H9 (cell line): ENCODE measurements at regions not wholly inside any gene's neighbourhood (a gene's known extent, or its start where the extent isn't known, plus 50 kb on each side); places are given as distances from the start of the nearest gene placed in this dataset.

ENCODE experiments used
- DNase-seq: peaks from one replicate; pipeline ENCODE4 v3.0.0-alpha.2; 2017
- H2AFZ ChIP-seq: one replicate; pipeline ENCODE4 v1.6.1; 2013; ENCODE audit warnings: mild to moderate bottlenecking, low read length, control low read depth, moderate library complexity
- H2AK5ac ChIP-seq: 2 replicates; pipeline ENCODE4 v1.6.1; 2013; ENCODE audit warnings: low read length, control low read depth, mixed read lengths; ENCODE audit not compliant: insufficient read length
- H2BK120ac ChIP-seq: one replicate; pipeline ENCODE4 v1.6.1; 2013; ENCODE audit warnings: low read depth, mild to moderate bottlenecking, low read length, control low read depth, inconsistent platforms; ENCODE audit not compliant: poor library complexity, severe bottlenecking
- H2BK12ac ChIP-seq: 2 replicates; pipeline ENCODE4 v1.6.1; 2013; ENCODE audit warnings: low read length, control low read depth, mixed read lengths, low read depth; ENCODE audit not compliant: insufficient read length
- H2BK15ac ChIP-seq: 2 replicates; pipeline ENCODE4 v1.6.1; 2013; ENCODE audit warnings: low read depth, low read length, control low read depth
- H2BK20ac ChIP-seq: one replicate; pipeline ENCODE4 v1.6.1; 2013; ENCODE audit warnings: low read depth, mild to moderate bottlenecking, low read length, control low read depth, inconsistent platforms; ENCODE audit not compliant: poor library complexity, severe bottlenecking
- H2BK5ac ChIP-seq: 2 replicates; pipeline ENCODE4 v1.6.1; 2013; ENCODE audit warnings: low read length, control low read depth, mixed read lengths; ENCODE audit not compliant: insufficient read length
- H3K14ac ChIP-seq: 2 replicates; pipeline ENCODE4 v1.6.1; 2013; ENCODE audit warnings: low read length, control low read depth; ENCODE audit not compliant: insufficient read depth
- H3K18ac ChIP-seq: 2 replicates; pipeline ENCODE4 v1.6.1; 2013; ENCODE audit warnings: low read depth, mild to moderate bottlenecking, mixed read lengths, low read length, control low read depth; ENCODE audit not compliant: insufficient read length
- H3K23ac ChIP-seq: 2 replicates; pipeline ENCODE4 v1.6.1; 2013; ENCODE audit warnings: low read length, control low read depth, mixed read lengths, low read depth; ENCODE audit not compliant: insufficient read length
- H3K23me2 ChIP-seq: 2 replicates; pipeline ENCODE4 v1.6.1; 2013; ENCODE audit warnings: low read depth, mild to moderate bottlenecking, mixed read lengths, low read length, control low read depth; ENCODE audit not compliant: insufficient read length, poor library complexity, severe bottlenecking
- H3K27ac ChIP-seq: 2 replicates; pipeline ENCODE4 v1.5.1; 2013; ENCODE audit warnings: low read length, control low read depth, mixed read lengths, low read depth; ENCODE audit not compliant: insufficient read length
- H3K27me3 ChIP-seq: 2 replicates; pipeline ENCODE4 v1.6.1; 2013; ENCODE audit warnings: low read length, control low read depth, inconsistent platforms; ENCODE audit not compliant: insufficient read depth
- H3K4ac ChIP-seq: 2 replicates; pipeline ENCODE4 v1.6.1; 2013; ENCODE audit warnings: low read depth, mild to moderate bottlenecking, control low read depth, inconsistent platforms, low read length, moderate library complexity
- H3K4me1 ChIP-seq: 2 replicates; pipeline ENCODE4 v1.6.1; 2013; ENCODE audit warnings: low read length, control low read depth, inconsistent platforms; ENCODE audit not compliant: insufficient read depth
- H3K4me2 ChIP-seq: 2 replicates; pipeline ENCODE4 v1.6.1; 2013; ENCODE audit warnings: low read length, control low read depth, mixed read lengths; ENCODE audit not compliant: insufficient read length, insufficient read depth
- H3K56ac ChIP-seq: 2 replicates; pipeline ENCODE4 v1.6.1; 2013; ENCODE audit warnings: low read depth, mild to moderate bottlenecking, mixed read lengths, low read length, control low read depth; ENCODE audit not compliant: insufficient read length
- H3K79me1 ChIP-seq: 2 replicates; pipeline ENCODE4 v1.6.1; 2013; ENCODE audit warnings: low read depth, mild to moderate bottlenecking, moderate library complexity, low read length, control low read depth, inconsistent platforms; ENCODE audit not compliant: insufficient read depth, poor library complexity, severe bottlenecking
- H3K79me2 ChIP-seq: 2 replicates; pipeline ENCODE4 v1.6.1; 2013; ENCODE audit warnings: low read length, control low read depth, inconsistent platforms; ENCODE audit not compliant: insufficient read depth
- H3K9ac ChIP-seq: 2 replicates; pipeline ENCODE4 v1.6.1; 2013; ENCODE audit warnings: low read length, control low read depth, mixed read lengths; ENCODE audit not compliant: insufficient read length; ENCODE audit errors: extremely low read depth
- H3K9me3 ChIP-seq: one replicate; pipeline ENCODE4 v1.6.1; 2013; ENCODE audit warnings: low read depth, low read length, inconsistent platforms; ENCODE audit not compliant: control insufficient read depth
- H3T11ph ChIP-seq: one replicate; pipeline ENCODE4 v1.6.1; 2013; ENCODE audit warnings: mild to moderate bottlenecking, low read length, control low read depth, inconsistent platforms
- H4K20me1 ChIP-seq: one replicate; pipeline ENCODE4 v1.6.1; 2013; ENCODE audit not compliant: control insufficient read depth, insufficient read length, insufficient read depth
- H4K5ac ChIP-seq: 2 replicates; pipeline ENCODE4 v1.6.1; 2013; ENCODE audit warnings: low read depth, mild to moderate bottlenecking, mixed read lengths, low read length, control low read depth; ENCODE audit not compliant: insufficient read length
- H4K8ac ChIP-seq: replicated peaks from 2 replicates; pipeline ENCODE4 v1.6.1; 2013; ENCODE audit warnings: low read length, control low read depth, mixed read lengths, low read depth; ENCODE audit not compliant: insufficient read length
- H4K91ac ChIP-seq: 2 replicates; pipeline ENCODE4 v1.6.1; 2013; ENCODE audit warnings: low read depth, mild to moderate bottlenecking, moderate library complexity, mixed read lengths, low read length, control low read depth; ENCODE audit not compliant: insufficient read length
- H3K27ac Mint-ChIP-seq, 3 experiments: 2 replicates in 2 of 3; 3 replicates in 1 of 3; pipeline ENCODE4 v1.8.0; 2020 to 2021; ENCODE audit warnings: mixed read lengths in 3 of 3, mild to moderate bottlenecking in 1 of 3, moderate library complexity in 1 of 3
- H3K27me3 Mint-ChIP-seq: 2 replicates; pipeline ENCODE4 v1.8.0; 2021; ENCODE audit warnings: low read depth, mild to moderate bottlenecking, moderate library complexity, mixed read lengths
- H3K36me3 Mint-ChIP-seq, 3 experiments: 2 replicates in 2 of 3; 3 replicates in 1 of 3; pipeline ENCODE4 v1.8.0; 2020 to 2021; ENCODE audit warnings: low read depth in 3 of 3, mixed read lengths in 3 of 3; ENCODE audit not compliant: insufficient read depth in 1 of 3
- H3K4me1 Mint-ChIP-seq, 2 experiments: 2 replicates each; pipeline ENCODE4 v1.8.0; 2020; ENCODE audit warnings: mixed read lengths in 2 of 2
- H3K4me3 Mint-ChIP-seq, 2 experiments: 2 replicates in 1 of 2; 3 replicates in 1 of 2; pipeline ENCODE4 v1.8.0; 2020 to 2021; ENCODE audit warnings: mild to moderate bottlenecking in 2 of 2, mixed read lengths in 2 of 2, moderate library complexity in 1 of 2
- H3K9me3 Mint-ChIP-seq, 2 experiments: 2 replicates in 1 of 2; 3 replicates in 1 of 2; pipeline ENCODE4 v1.8.0; 2020; ENCODE audit warnings: mild to moderate bottlenecking in 2 of 2, mixed read lengths in 2 of 2, moderate library complexity in 1 of 2
- WGBS: extraction: QIAGEN DNeasy Blood & Tissue Kit; methylation state at CpG from one replicate; pipeline ENCODE4 v1.1.7; 2013; ENCODE audit warnings: missing lambda C conversion rate, low lambda C conversion rate, mixed read lengths; ENCODE audit not compliant: insufficient read length; ENCODE audit errors: extremely low coverage; 5-methylcytosine and 5-hydroxymethylcytosine counted together
- TF ChIP-seq, protein P1 (sequence below): fragments of 200-600 bp; sonication (generic); conservative IDR thresholded peaks from 3 replicates; pipeline ENCODE4 v1.8.0; 2021; ENCODE audit warnings: antibody characterized with exemption, mild to moderate bottlenecking

- H3K9me3 Mint-ChIP-seq: no peaks in the 10 kb centered on the region; a peak in 1 of 5 replicates
- H2BK12ac ChIP-seq: no peak overlapping the region
- no peak overlapping the region for H3K27ac ChIP-seq
- H3K14ac ChIP-seq: no peak overlapping the region
- no peaks in the 10 kb centered on the region for H3K4me1 Mint-ChIP-seq
- H3K9me3 ChIP-seq: no peaks in the 10 kb centered on the region
- no peaks in the 10 kb centered on the region for H3K27me3 ChIP-seq
- H3K4me1 ChIP-seq: no peaks in the 10 kb centered on the region
- no peak for DNase-seq
- no peaks in the 10 kb centered on the region for H3K27me3 Mint-ChIP-seq
- no peaks in the 10 kb centered on the region for H3K79me2 ChIP-seq
- no peak overlapping the region for H4K91ac ChIP-seq
- H4K5ac ChIP-seq: no peak overlapping the region
- H3K9ac ChIP-seq: no peak overlapping the region
- no peak overlapping the region for H4K8ac ChIP-seq
- no peak overlapping the region for H3K4ac ChIP-seq
- no CpG with 5 or more reads among the region's 6 CpGs for WGBS
- H2BK5ac ChIP-seq: no peak overlapping the region
- H2BK15ac ChIP-seq: no peak overlapping the region
- no peak overlapping the region for H3K18ac ChIP-seq
- no peak overlapping the region for H3K56ac ChIP-seq
- H3K23me2 ChIP-seq: no peaks in the 10 kb centered on the region
- H4K20me1 ChIP-seq: no peaks in the 10 kb centered on the region
- TF ChIP-seq, protein P1, sequence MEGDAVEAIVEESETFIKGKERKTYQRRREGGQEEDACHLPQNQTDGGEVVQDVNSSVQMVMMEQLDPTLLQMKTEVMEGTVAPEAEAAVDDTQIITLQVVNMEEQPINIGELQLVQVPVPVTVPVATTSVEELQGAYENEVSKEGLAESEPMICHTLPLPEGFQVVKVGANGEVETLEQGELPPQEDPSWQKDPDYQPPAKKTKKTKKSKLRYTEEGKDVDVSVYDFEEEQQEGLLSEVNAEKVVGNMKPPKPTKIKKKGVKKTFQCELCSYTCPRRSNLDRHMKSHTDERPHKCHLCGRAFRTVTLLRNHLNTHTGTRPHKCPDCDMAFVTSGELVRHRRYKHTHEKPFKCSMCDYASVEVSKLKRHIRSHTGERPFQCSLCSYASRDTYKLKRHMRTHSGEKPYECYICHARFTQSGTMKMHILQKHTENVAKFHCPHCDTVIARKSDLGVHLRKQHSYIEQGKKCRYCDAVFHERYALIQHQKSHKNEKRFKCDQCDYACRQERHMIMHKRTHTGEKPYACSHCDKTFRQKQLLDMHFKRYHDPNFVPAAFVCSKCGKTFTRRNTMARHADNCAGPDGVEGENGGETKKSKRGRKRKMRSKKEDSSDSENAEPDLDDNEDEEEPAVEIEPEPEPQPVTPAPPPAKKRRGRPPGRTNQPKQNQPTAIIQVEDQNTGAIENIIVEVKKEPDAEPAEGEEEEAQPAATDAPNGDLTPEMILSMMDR: no peak
- no peak overlapping the region for H2AFZ ChIP-seq
- no peak overlapping the region for H2AK5ac ChIP-seq
- no peak overlapping the region for H3K4me3 Mint-ChIP-seq
- H3K27ac Mint-ChIP-seq: no peak overlapping the region
- H3K23ac ChIP-seq: no peak overlapping the region
- no peak overlapping the region for H2BK20ac ChIP-seq
- no peaks in the 10 kb centered on the region for H3K79me1 ChIP-seq
- no peak overlapping the region for H3T11ph ChIP-seq
- H3K36me3 Mint-ChIP-seq: no peaks in the 10 kb centered on the region
- no peak overlapping the region for H2BK120ac ChIP-seq
- H3K4me2 ChIP-seq: no peak overlapping the region
Measured at GRCh38 chr5:89269721-89270120, 386.7 kb upstream of the MEF2C start.
